ENCODE measurements at regions not wholly inside any gene's neighbourhood (a gene's known extent, or its start where the extent isn't known, plus 50 kb on each side); places are given as distances from the start of the nearest gene placed in this dataset.

DNA sequence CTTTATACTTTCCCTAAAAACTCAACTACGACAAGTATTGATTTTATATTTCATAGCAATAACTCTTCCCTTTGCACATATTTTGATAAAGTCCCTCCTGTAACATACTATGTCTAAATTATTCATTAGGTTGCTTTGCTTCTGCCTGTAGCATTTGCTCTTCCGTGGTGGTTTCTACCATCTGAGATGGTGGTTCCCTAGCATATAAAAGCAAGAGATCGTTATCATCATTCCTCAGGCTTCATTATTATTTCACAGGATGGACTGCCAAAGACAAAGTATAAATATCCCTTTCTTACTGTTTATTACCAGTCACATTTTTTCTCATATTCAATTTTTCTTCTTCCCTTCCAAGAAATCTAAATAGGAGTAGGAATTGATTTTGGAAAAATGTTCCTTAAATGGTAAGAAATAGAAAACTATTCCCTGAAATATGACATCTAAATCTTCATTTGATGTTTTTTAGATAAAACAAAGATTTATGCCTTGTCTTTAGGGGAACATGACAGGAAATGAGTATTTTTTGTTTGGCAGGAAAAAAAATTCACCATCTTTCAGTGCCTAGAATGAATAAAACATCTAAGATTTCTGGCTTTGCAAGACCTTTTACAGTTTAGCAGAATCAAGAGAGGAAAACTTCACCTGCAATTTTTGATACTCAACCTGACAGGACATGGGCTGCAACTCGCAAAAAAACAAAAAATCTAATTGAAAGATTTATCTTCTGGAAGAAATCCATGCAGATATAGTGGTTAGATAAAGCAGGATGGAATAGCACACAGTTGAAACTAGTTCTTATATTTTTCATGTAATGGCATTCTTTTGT lies 340.0 kb downstream of the SPRY2 start:
- no peaks in the 10 kb centered on the region for H3K27me3 ChIP-seq (ENCODE audit: insufficient read depth, low read length)
- TF ChIP-seq, protein P1, sequence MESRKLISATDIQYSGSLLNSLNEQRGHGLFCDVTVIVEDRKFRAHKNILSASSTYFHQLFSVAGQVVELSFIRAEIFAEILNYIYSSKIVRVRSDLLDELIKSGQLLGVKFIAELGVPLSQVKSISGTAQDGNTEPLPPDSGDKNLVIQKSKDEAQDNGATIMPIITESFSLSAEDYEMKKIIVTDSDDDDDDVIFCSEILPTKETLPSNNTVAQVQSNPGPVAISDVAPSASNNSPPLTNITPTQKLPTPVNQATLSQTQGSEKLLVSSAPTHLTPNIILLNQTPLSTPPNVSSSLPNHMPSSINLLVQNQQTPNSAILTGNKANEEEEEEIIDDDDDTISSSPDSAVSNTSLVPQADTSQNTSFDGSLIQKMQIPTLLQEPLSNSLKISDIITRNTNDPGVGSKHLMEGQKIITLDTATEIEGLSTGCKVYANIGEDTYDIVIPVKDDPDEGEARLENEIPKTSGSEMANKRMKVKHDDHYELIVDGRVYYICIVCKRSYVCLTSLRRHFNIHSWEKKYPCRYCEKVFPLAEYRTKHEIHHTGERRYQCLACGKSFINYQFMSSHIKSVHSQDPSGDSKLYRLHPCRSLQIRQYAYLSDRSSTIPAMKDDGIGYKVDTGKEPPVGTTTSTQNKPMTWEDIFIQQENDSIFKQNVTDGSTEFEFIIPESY (IDR thresholded peaks at IDR 0.05; ENCODE audit: extremely low read depth, insufficient replicate concordance, low read length), result no peak
- TF ChIP-seq, protein P2, sequence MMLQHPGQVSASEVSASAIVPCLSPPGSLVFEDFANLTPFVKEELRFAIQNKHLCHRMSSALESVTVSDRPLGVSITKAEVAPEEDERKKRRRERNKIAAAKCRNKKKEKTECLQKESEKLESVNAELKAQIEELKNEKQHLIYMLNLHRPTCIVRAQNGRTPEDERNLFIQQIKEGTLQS (IDR thresholded peaks at IDR 0.05), result no peak
- TF ChIP-seq TCF7L2 (IDR thresholded peaks at IDR 0.05; ENCODE audit: borderline replicate concordance, extremely low read depth, insufficient read depth, insufficient read length), result no peak
- TF ChIP-seq EGR1 (IDR thresholded peaks at IDR 0.05; ENCODE audit: low read depth), result no peak
- TF ChIP-seq, protein P3, sequence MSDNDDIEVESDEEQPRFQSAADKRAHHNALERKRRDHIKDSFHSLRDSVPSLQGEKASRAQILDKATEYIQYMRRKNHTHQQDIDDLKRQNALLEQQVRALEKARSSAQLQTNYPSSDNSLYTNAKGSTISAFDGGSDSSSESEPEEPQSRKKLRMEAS (IDR thresholded peaks at IDR 0.05), result no peak
- TF ChIP-seq SRF (IDR thresholded peaks at IDR 0.05; ENCODE audit: low read depth), result no peak
- no peak for TF ChIP-seq FOSL1 (IDR thresholded peaks at IDR 0.05; ENCODE audit: low read depth)
- TF ChIP-seq SP1 (IDR thresholded peaks at IDR 0.05; ENCODE audit: low read depth), result no peak
- TF ChIP-seq SIN3A (IDR thresholded peaks at IDR 0.05; ENCODE audit: low read depth), result no peak
- TF ChIP-seq EZH2phosphoT487 (IDR thresholded peaks at IDR 0.05; ENCODE audit: borderline replicate concordance), result no peak
- no peak for TF ChIP-seq YY1 (IDR thresholded peaks at IDR 0.05; ENCODE audit: extremely low read depth, insufficient replicate concordance, low read depth, low read length)
- TF ChIP-seq CBX3 (IDR thresholded peaks at IDR 0.05; ENCODE audit: low read depth), result no peak
- no peak overlapping the region for H3K4me3 ChIP-seq (replicated peaks in 1 of 2; ENCODE audit: low read depth in 1 of 2, low read length in 2 of 2)
- no peak overlapping the region for H3K4me2 ChIP-seq (ENCODE audit: low read length)
- ChIA-PET POLR2A (no interaction called here), RAD21 (ENCODE audit: low non-redundant PET in 1 of 2, low total read pairs in 2 of 2, uncharacterized antibody in 2 of 2, unreplicated experiment in 2 of 2) (no interaction called here), CTCF (no interaction called here)
- no peaks in the 10 kb centered on the region for H3K4me1 ChIP-seq (ENCODE audit: control insufficient read depth in 1 of 2, insufficient read depth in 2 of 2, low read length in 2 of 2)
- H3K27ac ChIP-seq (ENCODE audit: low read depth, low read length), result no peak overlapping the region
- H3K36me3 ChIP-seq (ENCODE audit: control insufficient read depth in 1 of 2, insufficient read depth in 2 of 2, low read length in 2 of 2), result no peaks in the 10 kb centered on the region
- DNase-seq (ENCODE audit: low read depth, low spot score) (no peak), ATAC-seq (no peak)
- no peak overlapping the region for H3K9ac ChIP-seq (ENCODE audit: low read length)
- no TSS peak for BruUV-seq (replicated peaks)
- H4K20me1 ChIP-seq (ENCODE audit: insufficient read depth), result no peaks in the 10 kb centered on the region
- no peak overlapping the region for H2AFZ ChIP-seq (ENCODE audit: low read depth, low read length, poor library complexity, severe bottlenecking)
- intact Hi-C loops (cut with micrococcal nuclease), result no loop called here
- no peaks in the 10 kb centered on the region for H3K9me2 ChIP-seq (ENCODE audit: insufficient read depth)
- H3K9me3 ChIP-seq (ENCODE audit: control insufficient read depth in 1 of 2, insufficient read depth in 1 of 2, low read depth in 1 of 2, low read length in 2 of 2), result no peaks in the 10 kb centered on the region
- no peaks in the 10 kb centered on the region for H3K79me2 ChIP-seq (ENCODE audit: insufficient read depth, low read length)
